C1 segment of cervical spinal cord (tissue), 14 donors: ENCODE measurements at regions not wholly inside any gene's neighbourhood (a gene's known extent, or its start where the extent isn't known, plus 50 kb on each side); places are given as distances from the start of the nearest gene placed in this dataset.
A peak's percentile ranks its signal among the peaks of the same experiment; 100 is the strongest.
"Not testable (repeated sequence)": the region's sequence is repeated elsewhere in the genome, so short reads cannot be mapped to it uniquely, and the experiment has no call there.

Experiments
- DNase-seq, 14 donors: peaks; one replicate each; lab custom pipeline; 2025; lab: John Stamatoyannopoulos, UW

- DNase-seq = peak in 1 of 14 donors; percentile 37
These were observed 306.5 kb downstream of the RPLP1 start for GRCh38 chr15:69758810-69759790.

GRCh38 chr15:69760258-69760845 lies 307.7 kb downstream of the RPLP1 start:
- DNase-seq = no peak

- DNase-seq = peak in 2 of 14 donors; percentile 6 to 43
These were observed 308.4 kb downstream of the RPLP1 start for GRCh38 chr15:69760890-69761568.

GRCh38 chr15:69762373-69763148 lies 309.9 kb downstream of the RPLP1 start:
- no peak for DNase-seq

GRCh38 chr15:69763831-69764230 lies 311.2 kb downstream of the RPLP1 start:
- DNase-seq = no peak

- no peak for DNase-seq
These were observed 313.5 kb downstream of the RPLP1 start for GRCh38 chr15:69766156-69766555.

GRCh38 chr15:69767191-69767590 lies 314.6 kb downstream of the RPLP1 start:
- DNase-seq = no peak

- DNase-seq = not testable (repeated sequence)
These were observed 316.7 kb downstream of the RPLP1 start for GRCh38 chr15:69769336-69769735.

GRCh38 chr15:69774258-69774657 lies 321.6 kb downstream of the RPLP1 start:
- not testable (repeated sequence) for DNase-seq

- not testable (repeated sequence) for DNase-seq
These were observed 322.1 kb downstream of the RPLP1 start for GRCh38 chr15:69774711-69775110.

- no peak for DNase-seq
These were observed 320.4 kb downstream of the TLE3 start for GRCh38 chr15:69777356-69777755.

- DNase-seq = no peak
These were observed 317.3 kb downstream of the TLE3 start for GRCh38 chr15:69780374-69780773.

GRCh38 chr15:69780981-69781380 lies 316.7 kb downstream of the TLE3 start:
- DNase-seq = no peak

GRCh38 chr15:69781411-69782125 lies 316.1 kb downstream of the TLE3 start:
- no peak for DNase-seq

GRCh38 chr15:69782139-69782658 lies 315.5 kb downstream of the TLE3 start:
- DNase-seq = no peak

GRCh38 chr15:69782809-69783208 lies 314.9 kb downstream of the TLE3 start:
- no peak for DNase-seq

GRCh38 chr15:69783211-69783610 lies 314.5 kb downstream of the TLE3 start:
- no peak for DNase-seq

- no peak for DNase-seq
These were observed 312.7 kb downstream of the TLE3 start for GRCh38 chr15:69784798-69785566.

GRCh38 chr15:69786136-69786701 lies 311.5 kb downstream of the TLE3 start:
- DNase-seq = no peak
